Glomerular endothelial cell (primary cell): ENCODE measurements at regions not wholly inside any gene's neighbourhood (a gene's known extent, or its start where the extent isn't known, plus 50 kb on each side); places are given as distances from the start of the nearest gene placed in this dataset.
"Not testable (repeated sequence)": the region's sequence is repeated elsewhere in the genome, so short reads cannot be mapped to it uniquely, and the experiment has no call there.

Source experiments
- DNase-seq: peaks from one replicate; pipeline ENCODE4 v3.0.0-alpha.2; 2011; ENCODE audit warnings: low read depth, low spot score; ENCODE audit errors: extremely low read depth

- no peak for DNase-seq
These were observed 263.9 kb downstream of the KTN1 start for GRCh38 chr14:55843718-55844403.

DNA sequence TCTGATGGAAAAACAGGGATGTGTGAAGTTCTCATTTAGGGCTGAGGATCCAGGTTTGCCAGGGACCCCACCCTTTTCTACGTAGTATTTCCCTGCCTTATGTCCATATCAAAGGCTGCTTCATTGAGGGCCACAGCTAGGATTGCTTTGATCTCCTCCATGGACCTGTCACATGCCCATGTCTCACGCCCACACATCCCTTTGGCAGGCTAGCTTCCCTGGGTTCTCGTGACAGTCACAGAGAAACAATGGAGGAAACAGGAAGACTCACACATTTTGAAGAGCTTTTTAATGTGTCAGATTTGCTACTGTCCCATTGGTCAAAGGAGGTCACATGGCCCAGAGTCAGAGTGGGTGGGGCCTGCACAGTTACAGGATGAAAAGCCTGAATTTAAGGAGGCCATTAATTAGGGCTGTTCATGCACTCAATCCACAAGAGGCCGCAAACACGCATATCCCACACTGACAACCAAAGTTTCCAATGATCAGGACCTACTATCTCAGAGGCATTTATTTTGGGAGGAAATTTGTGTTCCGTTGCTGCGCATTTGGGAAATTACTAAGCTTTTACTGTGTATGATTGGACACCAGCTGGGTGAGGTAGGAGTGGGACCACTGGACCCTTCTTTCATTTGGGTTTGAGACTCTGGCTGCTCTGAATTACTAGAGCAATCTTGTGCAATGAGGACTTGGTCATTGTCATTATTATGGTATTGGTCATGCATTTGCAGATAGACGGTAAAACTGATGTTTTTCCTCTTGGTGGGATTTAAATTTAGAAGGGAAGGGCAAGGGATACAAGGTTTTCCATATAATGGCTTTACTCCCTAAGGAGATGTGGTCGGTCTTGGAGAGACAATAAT is 266.2 kb downstream of the KTN1 start:
- DNase-seq = no peak

DNA sequence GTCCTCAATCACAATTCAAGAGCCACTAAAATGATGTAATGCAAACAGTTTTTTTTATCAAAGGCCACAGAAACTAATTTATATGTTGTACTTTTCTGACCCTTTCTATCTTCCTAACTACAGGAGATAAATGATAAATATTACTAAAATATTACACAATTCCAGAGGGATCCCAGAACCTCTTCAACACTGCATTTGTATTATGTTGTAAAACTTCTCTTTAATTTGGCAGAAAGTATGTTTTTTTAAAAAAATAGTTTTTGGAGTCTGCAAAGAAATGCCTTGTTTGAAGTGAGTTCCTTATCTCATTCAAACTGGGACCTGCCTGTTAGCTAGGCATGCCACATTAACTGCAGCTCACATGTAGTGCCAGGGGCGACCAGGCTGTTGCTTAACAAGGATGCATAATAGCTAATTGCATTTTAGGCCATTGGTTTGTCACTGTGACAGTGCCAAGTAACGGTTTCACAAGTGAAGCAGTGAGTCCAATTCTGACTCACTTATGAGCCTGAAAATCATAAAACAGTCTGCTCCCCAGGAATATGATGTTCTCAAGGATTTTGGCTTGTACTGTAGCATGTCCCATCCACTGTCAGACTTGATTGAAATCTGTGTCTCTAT is 266.9 kb downstream of the KTN1 start:
- no peak for DNase-seq

- no peak for DNase-seq
These were observed 267.8 kb downstream of the KTN1 start for GRCh38 chr14:55847766-55848165.

DNA sequence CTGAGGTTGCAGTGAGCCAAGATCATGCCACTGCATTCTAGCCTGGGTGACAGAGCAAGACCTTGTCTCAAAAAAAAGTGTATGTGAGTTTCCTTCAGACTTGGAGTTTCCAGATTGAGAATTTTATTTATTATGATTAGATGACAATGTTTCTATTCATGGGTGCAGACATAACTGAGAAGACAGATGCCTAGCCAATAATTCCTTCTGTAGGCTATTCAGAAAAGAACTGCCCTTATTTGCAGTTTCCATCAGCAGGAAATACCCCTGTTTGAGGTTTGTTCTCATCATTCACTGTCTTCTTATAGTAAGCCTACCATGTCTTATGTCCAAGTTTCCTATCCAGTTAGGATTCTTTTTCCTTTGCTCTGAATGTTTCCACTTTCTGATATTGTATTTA is 269.0 kb downstream of the KTN1 start:
- DNase-seq = no peak

GRCh38 chr14:55849833-55850232 is 268.4 kb upstream of the PELI2 start:
- no peak for DNase-seq

- no peak for DNase-seq
These were observed 267.4 kb upstream of the PELI2 start for GRCh38 chr14:55850825-55851241.

- DNase-seq = no peak
These were observed 266.9 kb upstream of the PELI2 start for GRCh38 chr14:55851301-55851700.

- DNase-seq = no peak
These were observed 266.2 kb upstream of the PELI2 start for GRCh38 chr14:55851961-55852360.

DNA sequence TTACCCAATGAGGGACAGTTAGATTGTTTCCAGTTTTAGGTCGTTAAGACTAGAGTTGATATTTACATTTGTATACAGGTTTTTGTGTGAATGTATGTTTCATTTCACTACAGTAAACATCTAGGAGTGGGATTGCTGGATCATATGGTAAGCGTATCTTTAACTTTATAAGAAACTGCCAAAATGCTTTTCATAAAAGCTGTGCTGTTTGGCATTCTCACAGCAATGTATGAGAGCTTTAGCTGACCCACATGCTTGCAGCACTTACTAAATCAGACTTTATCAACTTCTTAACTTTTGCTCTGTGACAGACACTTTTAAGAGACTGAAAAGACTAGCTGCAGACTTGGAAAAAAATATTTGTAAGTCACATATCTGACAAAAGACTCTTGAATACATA is 262.5 kb upstream of the PELI2 start:
- DNase-seq = no peak

DNA sequence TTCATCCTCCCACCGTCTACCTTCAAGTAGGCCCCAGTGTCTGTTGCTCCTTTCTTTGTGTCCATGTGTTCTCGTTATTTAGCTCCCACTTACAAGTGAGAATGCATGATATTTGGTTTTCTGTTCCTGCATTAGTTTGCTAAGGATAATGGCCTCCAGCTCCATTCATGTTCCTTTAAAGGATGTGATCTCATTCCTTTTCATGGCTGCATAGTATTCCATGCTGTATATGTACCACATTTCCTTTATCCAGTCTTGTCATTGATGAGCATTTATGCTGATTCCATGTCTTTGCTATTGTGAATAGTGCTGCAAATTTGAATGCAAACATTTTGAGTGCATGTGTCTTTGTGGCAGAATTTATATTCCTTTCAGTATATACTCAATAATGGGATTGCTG is 259.6 kb upstream of the PELI2 start:
- DNase-seq = no peak

DNA sequence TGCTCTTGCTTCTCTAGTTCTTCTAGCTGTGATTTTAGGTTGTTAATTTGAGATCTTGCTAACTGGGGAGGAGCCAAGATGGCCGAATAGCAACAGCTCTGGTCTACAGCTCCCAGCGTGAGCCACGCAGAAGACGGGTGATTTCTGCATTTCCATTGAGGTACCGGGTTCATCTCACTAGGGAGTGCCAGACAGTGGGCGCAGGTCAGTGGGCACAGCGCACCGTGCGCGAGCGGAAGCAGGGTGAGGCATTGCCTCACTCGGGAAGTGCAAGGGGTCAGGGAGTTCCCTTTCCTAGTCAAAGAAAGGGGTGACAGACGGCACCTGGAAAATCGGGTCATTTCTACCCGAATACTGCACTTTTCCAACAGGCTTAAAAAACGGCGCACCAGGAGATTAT is 256.6 kb upstream of the PELI2 start:
- DNase-seq = not testable (repeated sequence)

- no peak for DNase-seq
These were observed 253.1 kb upstream of the PELI2 start for GRCh38 chr14:55864890-55865655.

GRCh38 chr14:55867311-55867710 is 250.9 kb upstream of the PELI2 start:
- DNase-seq = no peak

DNA sequence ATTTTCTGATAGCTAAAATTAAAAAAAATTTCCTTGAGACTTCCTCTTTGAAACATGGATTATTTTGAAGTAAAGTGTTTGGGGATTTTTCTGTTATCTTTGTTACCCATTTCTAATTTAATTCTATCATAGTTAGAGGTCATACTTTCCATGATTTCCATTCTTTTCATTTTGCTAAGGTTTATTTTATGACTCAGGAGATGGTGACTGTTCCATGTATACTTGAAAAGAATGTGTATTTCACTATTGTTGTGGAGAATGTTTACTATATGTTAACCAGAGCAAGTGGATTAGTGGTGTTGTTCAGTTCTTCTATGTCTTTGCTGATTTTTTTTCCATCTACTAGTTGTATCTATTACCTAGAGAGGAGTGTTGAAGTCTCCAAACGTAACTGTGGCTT is 250.5 kb upstream of the PELI2 start:
- no peak for DNase-seq

DNA sequence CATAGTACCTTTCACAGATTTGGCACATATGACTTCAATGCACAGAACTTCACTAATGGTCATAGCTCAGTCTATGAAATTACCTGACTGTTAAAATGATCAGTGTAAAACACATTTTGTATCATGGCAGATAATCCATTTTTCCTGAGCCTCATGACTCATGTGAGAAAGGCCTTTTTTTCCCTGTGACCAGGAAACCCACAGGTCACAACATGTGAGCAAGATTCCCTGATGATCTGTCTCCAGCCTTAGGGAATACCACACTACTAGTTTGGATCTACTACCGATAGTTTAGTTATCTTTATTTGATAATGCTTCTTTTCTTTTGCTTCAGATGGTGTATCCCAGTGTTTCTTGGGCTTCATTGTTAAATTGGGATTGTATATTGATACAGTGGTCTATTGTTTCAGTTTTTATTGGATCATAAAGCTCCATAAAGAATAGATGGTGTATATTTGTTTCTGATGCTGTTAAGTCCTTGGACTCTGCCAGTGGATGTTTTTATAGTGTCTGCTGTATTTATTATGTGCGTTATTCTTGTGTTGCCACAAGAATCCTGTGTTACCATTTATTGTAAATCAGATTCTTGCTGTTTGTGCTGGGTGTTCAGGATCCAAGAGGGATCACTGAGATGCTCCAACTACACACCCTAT is 248.7 kb upstream of the PELI2 start:
- no peak for DNase-seq

DNA sequence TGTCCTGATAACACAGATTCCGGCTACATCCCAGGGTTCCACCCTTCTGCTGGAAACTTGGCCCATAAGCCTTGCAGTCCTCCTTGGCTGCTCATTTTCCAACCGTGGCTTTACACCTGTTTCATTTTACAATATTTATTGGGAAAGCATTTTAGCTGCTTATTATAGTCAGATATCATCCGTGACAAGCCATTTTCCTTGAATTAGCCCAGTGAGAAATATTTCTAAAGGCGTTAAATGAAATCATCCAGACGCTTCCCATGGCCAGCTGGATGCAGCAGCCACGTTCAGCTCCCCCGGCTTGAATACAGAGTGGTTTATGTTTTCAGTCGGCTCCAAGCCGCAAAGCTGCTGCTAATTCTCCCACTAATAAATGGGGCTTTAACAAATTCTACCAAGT is 245.0 kb upstream of the PELI2 start:
- no peak for DNase-seq

DNA sequence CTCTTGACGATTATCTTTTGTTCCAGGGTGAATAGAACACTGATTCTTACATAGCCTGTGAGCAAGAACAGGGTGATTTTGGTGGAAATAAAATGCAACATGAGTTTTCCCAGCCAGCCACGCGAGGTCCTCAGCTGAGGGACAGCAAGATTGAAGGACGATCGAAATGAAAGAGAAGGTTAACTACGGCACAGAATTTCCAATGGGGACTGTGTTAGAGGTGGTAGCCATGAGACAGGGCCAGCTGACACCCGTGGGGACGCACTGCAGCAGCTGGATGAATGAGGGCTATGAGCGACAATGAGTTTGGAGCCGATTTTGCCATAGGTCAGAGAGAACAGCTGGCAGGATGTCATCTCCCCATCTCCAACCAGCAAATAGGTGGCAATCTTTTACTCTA is 243.4 kb upstream of the PELI2 start:
- DNase-seq = no peak

DNA sequence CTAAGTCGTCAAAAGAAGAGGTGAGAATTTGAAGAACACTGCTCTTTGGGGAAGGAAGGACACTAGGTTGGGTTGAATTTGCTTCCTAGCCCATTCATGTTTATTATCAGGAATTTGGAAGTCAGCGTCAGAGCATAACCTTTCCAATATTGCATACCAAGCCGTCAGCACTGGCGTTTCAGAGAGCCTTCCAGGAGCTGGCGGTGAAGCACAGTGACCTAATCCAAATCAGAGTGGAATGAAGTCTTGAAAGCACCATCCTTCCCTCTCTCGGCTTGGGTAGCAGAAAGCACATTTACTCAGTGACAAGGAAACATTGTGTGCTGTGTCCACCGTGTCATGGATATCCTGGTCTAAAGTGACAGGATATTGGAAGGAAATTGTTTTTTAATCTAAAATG is 240.3 kb upstream of the PELI2 start:
- DNase-seq = no peak

- no peak for DNase-seq
These were observed 236.5 kb upstream of the PELI2 start for GRCh38 chr14:55881577-55882241.
